Lower leg skin (tissue), 3 donors: ENCODE measurements at regions not wholly inside any gene's neighbourhood (a gene's known extent, or its start where the extent isn't known, plus 50 kb on each side); places are given as distances from the start of the nearest gene placed in this dataset.

ENCODE experiments used
- POLR2A ChIP-seq, 2 donors: fragments of 450-650 bp; IDR thresholded peaks; one replicate each; pipeline ENCODE4 v1.6.1; 2016 to 2017; ENCODE audit warnings: antibody characterized with exemption in 2 of 2, mild to moderate bottlenecking in 1 of 2, moderate library complexity in 1 of 2
- TF ChIP-seq, protein P1 (sequence below), 3 donors: fragments of 450-650 bp; IDR thresholded peaks; one replicate each; pipeline ENCODE4 v1.5.1; 2016; ENCODE audit warnings: antibody characterized with exemption in 3 of 3, mild to moderate bottlenecking in 3 of 3, moderate library complexity in 2 of 3

DNA sequence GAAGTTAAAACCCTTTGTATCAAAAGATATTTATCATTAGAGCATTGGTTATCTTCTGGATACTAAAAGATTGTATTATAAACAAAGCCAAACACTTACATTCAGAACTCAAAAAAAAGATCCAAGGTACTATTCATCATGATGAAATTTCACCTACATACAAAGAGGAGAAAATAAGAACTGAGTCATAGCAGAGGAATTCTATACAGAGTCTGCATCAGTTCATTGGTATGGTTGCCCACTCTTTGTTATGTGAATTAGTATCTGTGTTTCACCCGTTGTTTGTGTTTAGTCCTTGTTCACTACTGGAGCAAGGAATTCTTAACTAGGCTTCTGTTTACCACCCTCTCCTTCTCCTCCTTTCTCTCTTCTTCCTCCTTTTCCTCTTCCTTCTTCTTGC, 157.9 kb downstream of the LNPK start:
- TF ChIP-seq, protein P1, sequence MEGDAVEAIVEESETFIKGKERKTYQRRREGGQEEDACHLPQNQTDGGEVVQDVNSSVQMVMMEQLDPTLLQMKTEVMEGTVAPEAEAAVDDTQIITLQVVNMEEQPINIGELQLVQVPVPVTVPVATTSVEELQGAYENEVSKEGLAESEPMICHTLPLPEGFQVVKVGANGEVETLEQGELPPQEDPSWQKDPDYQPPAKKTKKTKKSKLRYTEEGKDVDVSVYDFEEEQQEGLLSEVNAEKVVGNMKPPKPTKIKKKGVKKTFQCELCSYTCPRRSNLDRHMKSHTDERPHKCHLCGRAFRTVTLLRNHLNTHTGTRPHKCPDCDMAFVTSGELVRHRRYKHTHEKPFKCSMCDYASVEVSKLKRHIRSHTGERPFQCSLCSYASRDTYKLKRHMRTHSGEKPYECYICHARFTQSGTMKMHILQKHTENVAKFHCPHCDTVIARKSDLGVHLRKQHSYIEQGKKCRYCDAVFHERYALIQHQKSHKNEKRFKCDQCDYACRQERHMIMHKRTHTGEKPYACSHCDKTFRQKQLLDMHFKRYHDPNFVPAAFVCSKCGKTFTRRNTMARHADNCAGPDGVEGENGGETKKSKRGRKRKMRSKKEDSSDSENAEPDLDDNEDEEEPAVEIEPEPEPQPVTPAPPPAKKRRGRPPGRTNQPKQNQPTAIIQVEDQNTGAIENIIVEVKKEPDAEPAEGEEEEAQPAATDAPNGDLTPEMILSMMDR (IDR thresholded peaks at IDR 0.05) = no peak
- TF ChIP-seq POLR2A (IDR thresholded peaks at IDR 0.05) = no peak
